DND-41 (cell line): ENCODE measurements at regions not wholly inside any gene's neighbourhood (a gene's known extent, or its start where the extent isn't known, plus 50 kb on each side); places are given as distances from the start of the nearest gene placed in this dataset.

Source experiments
- ATAC-seq: fragments of 200-7000 bp; cut with Tn5 transposase; 3 replicates; pipeline ENCODE4 v1.9.1; 2021; ENCODE audit warnings: low read depth; ENCODE audit not compliant: insufficient read depth
- DNase-seq: peaks from one replicate; pipeline ENCODE4 v3.0.0-alpha.2; 2020
- H2AFZ ChIP-seq: 2 replicates; pipeline ENCODE4 v1.6.0; 2012; ENCODE audit warnings: low read depth, low read length
- H3K27ac ChIP-seq: 2 replicates; pipeline ENCODE4 v1.5.1; 2012; ENCODE audit warnings: low read length, inconsistent platforms
- H3K27me3 ChIP-seq: fragments of 200-600 bp; sonication (generic); 2 replicates; pipeline ENCODE4 v1.6.0; 2012; ENCODE audit warnings: low read length, mild to moderate bottlenecking, inconsistent platforms; ENCODE audit not compliant: insufficient read depth, poor library complexity
- H3K36me3 ChIP-seq: 2 replicates; pipeline ENCODE4 v1.5.1; 2012; ENCODE audit warnings: low read length, inconsistent platforms; ENCODE audit not compliant: insufficient read depth
- H3K4me1 ChIP-seq: 2 replicates; pipeline ENCODE4 v1.5.1; 2012; ENCODE audit warnings: mild to moderate bottlenecking, low read length; ENCODE audit not compliant: insufficient read depth
- H3K4me2 ChIP-seq: 2 replicates; pipeline ENCODE4 v1.6.0; 2012; ENCODE audit warnings: mild to moderate bottlenecking, moderate library complexity, low read length, inconsistent platforms; ENCODE audit not compliant: insufficient read depth
- H3K4me3 ChIP-seq, 2 experiments: fragments of 200-600 bp in 1 of 2; shearing (Covaris generic) in 1 of 2; 2 replicates each; pipeline ENCODE4 v1.5.1; 2012 to 2016; ENCODE audit warnings: inconsistent platforms in 2 of 2, low read length in 2 of 2, mild to moderate bottlenecking in 2 of 2, low read depth in 1 of 2, moderate library complexity in 1 of 2
- H3K79me2 ChIP-seq: 2 replicates; pipeline ENCODE4 v1.6.0; 2012; ENCODE audit warnings: low read length, inconsistent platforms; ENCODE audit not compliant: insufficient read depth
- H3K9ac ChIP-seq: 2 replicates; pipeline ENCODE4 v1.6.0; 2012; ENCODE audit warnings: low read depth, mild to moderate bottlenecking, inconsistent platforms, low read length, moderate library complexity
- H3K9me3 ChIP-seq: 2 replicates; pipeline ENCODE4 v1.5.1; 2012; ENCODE audit warnings: low read length, moderate library complexity, mild to moderate bottlenecking, inconsistent platforms; ENCODE audit not compliant: insufficient read depth, severe bottlenecking
- H4K20me1 ChIP-seq: 2 replicates; pipeline ENCODE4 v1.6.0; 2012; ENCODE audit warnings: low read length; ENCODE audit not compliant: insufficient read depth
- EZH2 ChIP-seq: IDR thresholded peaks from 3 replicates; pipeline ENCODE4 v1.6.1; 2012; ENCODE audit warnings: borderline replicate concordance, low read depth, mild to moderate bottlenecking, moderate library complexity, low read length, inconsistent platforms; ENCODE audit not compliant: severe bottlenecking
- TF ChIP-seq, protein P1 (sequence below): IDR thresholded peaks from 2 replicates; pipeline ENCODE4 v1.5.1; 2012; ENCODE audit warnings: borderline replicate concordance, low read length, moderate library complexity, mild to moderate bottlenecking; ENCODE audit not compliant: poor library complexity, severe bottlenecking; ENCODE audit errors: extremely low read depth

- H3K36me3 ChIP-seq = no peaks in the 10 kb centered on the region
- H3K27me3 ChIP-seq = no peaks in the 10 kb centered on the region
- no peaks in the 10 kb centered on the region for H3K9me3 ChIP-seq
- H3K27ac ChIP-seq = no peak overlapping the region
- no peaks in the 10 kb centered on the region for H3K79me2 ChIP-seq
- no peak overlapping the region for H3K4me3 ChIP-seq
- no peak overlapping the region for H3K9ac ChIP-seq
- H4K20me1 ChIP-seq = peaks cover 17% of the 10 kb centered on the region
- H3K4me2 ChIP-seq = no peak overlapping the region
- no peaks in the 10 kb centered on the region for H3K4me1 ChIP-seq
- DNase-seq (no peak), ATAC-seq (no peak)
- no peak overlapping the region for H2AFZ ChIP-seq
- TF ChIP-seq, protein P1, sequence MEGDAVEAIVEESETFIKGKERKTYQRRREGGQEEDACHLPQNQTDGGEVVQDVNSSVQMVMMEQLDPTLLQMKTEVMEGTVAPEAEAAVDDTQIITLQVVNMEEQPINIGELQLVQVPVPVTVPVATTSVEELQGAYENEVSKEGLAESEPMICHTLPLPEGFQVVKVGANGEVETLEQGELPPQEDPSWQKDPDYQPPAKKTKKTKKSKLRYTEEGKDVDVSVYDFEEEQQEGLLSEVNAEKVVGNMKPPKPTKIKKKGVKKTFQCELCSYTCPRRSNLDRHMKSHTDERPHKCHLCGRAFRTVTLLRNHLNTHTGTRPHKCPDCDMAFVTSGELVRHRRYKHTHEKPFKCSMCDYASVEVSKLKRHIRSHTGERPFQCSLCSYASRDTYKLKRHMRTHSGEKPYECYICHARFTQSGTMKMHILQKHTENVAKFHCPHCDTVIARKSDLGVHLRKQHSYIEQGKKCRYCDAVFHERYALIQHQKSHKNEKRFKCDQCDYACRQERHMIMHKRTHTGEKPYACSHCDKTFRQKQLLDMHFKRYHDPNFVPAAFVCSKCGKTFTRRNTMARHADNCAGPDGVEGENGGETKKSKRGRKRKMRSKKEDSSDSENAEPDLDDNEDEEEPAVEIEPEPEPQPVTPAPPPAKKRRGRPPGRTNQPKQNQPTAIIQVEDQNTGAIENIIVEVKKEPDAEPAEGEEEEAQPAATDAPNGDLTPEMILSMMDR = no peak
- TF ChIP-seq EZH2 = no peak
These were observed 401.2 kb downstream of the MATN1 start for GRCh38 chr1:30321996-30322858.

- Histone ChIP-seq H3K9me3 (no peaks in the 10 kb centered on the region), H3K27me3 (no peaks in the 10 kb centered on the region), H3K4me2 (no peak overlapping the region), H3K4me1 (no peaks in the 10 kb centered on the region), H3K36me3 (no peaks in the 10 kb centered on the region), H3K4me3 (no peak overlapping the region), H4K20me1 (peaks cover 17% of the 10 kb centered on the region), H2AFZ (no peak overlapping the region), H3K27ac (no peak overlapping the region), H3K9ac (no peak overlapping the region), H3K79me2 (no peaks in the 10 kb centered on the region)
- DNase-seq (no peak), ATAC-seq (no peak)
- TF ChIP-seq, protein P1 = no peak
- no peak for TF ChIP-seq EZH2
These were observed 402.0 kb downstream of the MATN1 start for GRCh38 chr1:30321246-30321910.

- DNase-seq (no peak), ATAC-seq (no peak)
- no peak overlapping the region for H3K4me2 ChIP-seq
- no peaks in the 10 kb centered on the region for H3K79me2 ChIP-seq
- no peak overlapping the region for H3K4me3 ChIP-seq
- no peak overlapping the region for H2AFZ ChIP-seq
- H3K4me1 ChIP-seq = no peaks in the 10 kb centered on the region
- TF ChIP-seq EZH2 = no peak
- TF ChIP-seq, protein P1 = no peak
- H3K9me3 ChIP-seq = no peaks in the 10 kb centered on the region
- H3K9ac ChIP-seq = no peak overlapping the region
- H3K36me3 ChIP-seq = no peaks in the 10 kb centered on the region
- no peaks in the 10 kb centered on the region for H3K27me3 ChIP-seq
- peaks cover 17% of the 10 kb centered on the region for H4K20me1 ChIP-seq
- H3K27ac ChIP-seq = no peak overlapping the region
These were observed 402.8 kb downstream of the MATN1 start for GRCh38 chr1:30320581-30320890.
